ENCODE measurements at regions not wholly inside any gene's neighbourhood (a gene's known extent, or its start where the extent isn't known, plus 50 kb on each side); places are given as distances from the start of the nearest gene placed in this dataset.

- TF ChIP-seq SUZ12 (IDR thresholded peaks at IDR 0.05) (no peak), PKNOX1 (IDR thresholded peaks at IDR 0.05) (no peak), SP1 (IDR thresholded peaks at IDR 0.05) (no peak), TARDBP (IDR thresholded peaks at IDR 0.05) (no peak), FOXM1 (IDR thresholded peaks at IDR 0.05; ENCODE audit: borderline replicate concordance) (no peak)
Measured at GRCh38 chrX:536616-537015, 94.0 kb upstream of the SHOX start.

Data from HEK293T (cell line).